HG03378 (cell line): ENCODE measurements at regions not wholly inside any gene's neighbourhood (a gene's known extent, or its start where the extent isn't known, plus 50 kb on each side); places are given as distances from the start of the nearest gene placed in this dataset.

ENCODE experiments used
- ATAC-seq: cut with Tn5 transposase; IDR thresholded peaks from one replicate; pipeline ENCODE4 v1.9.1; 2021; ENCODE audit warnings: mild to moderate bottlenecking, moderate library complexity; ENCODE audit not compliant: unreplicated experiment

DNA sequence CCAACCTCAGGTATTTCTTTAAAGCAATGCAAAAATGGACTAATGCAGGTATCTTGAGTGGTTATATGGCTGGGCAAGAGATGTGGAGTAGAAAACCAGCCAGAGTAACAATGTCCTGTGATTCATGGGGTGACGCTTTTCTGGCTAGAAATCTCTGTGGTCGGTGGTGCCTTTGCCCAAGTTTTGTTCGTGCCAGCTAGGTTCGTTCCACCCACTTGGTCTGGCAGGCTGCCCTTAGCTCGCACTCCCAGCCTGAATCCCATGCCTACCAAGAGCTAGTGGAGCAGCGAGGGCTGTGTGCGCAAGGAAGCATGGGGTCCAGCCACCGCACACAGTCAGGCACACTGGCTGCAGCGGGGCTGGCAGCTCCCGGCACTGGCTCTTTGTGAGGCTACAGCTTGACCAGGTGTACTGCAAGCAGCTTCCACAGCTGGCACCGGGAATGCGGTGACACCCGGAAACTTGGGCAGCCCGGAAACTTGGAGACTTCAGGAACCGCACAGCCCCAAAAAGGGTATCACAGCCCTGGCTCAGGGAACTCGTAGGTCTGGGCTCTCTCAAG is 349.6 kb upstream of the PCDH20 start:
- no peak for ATAC-seq

DNA sequence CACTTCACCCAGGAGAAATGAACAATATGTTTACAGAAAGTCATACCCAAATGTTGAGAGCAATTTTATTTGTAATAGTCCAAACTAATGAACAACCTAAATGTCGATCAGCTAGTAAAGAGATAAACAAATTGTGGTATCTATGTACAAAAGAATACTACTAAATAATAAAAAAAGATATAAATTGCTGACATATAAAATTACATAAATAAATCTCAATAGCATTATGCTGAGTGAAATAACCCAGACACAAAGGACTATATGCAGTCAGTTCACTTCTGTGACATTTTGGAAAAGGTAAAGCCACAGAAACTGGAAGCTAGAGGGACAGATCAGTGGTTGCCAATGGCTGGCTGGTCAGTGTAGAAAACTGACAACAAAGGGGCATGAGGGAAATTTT is 346.0 kb upstream of the PCDH20 start:
- no peak for ATAC-seq

GRCh38 chr13:61760102-61760501 is 344.5 kb upstream of the PCDH20 start:
- ATAC-seq: no peak

GRCh38 chr13:61756031-61756430 is 340.4 kb upstream of the PCDH20 start:
- no peak for ATAC-seq

DNA sequence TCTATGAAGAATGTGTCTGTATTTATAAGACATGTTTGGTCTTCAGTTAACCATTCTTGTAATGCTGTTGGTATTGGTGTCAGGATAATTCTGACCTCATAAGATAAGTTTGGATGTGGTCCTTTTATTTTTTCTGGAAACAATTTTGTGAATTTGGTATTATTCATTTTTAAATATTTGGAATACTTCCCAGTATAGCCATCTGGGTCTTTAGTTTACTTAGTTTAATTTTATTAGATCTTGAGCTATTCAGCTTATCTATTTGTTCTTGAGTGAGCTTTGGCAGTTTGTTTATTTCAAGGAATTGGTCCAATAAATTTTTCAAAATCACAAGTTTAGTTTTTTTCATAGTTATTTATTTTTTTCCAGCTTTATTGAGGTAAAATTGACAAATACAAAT is 335.4 kb upstream of the PCDH20 start:
- ATAC-seq: no peak

DNA sequence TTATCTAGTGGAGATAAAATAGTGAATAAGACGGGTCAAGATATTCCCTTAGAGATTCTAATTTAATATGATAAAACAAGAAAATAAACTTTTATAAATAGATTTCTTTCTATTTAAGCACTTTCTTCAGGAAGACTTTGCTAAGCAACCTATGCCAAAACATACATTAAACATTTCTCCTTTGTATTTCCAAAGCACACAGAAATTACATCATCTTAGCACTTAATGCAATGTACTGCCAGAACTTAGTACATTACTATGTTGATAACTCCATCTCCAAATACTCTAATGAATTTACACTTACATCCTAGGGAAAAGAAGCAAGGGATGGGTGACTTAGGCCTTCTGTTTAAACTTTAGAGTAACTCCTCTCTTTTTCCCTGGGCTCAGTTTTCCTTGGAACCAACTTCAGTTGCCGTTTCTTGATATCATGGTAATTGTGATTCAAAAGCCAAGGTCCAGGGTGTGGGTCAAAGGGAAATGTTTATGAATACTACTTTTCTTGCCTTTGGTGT is 322.6 kb upstream of the PCDH20 start:
- ATAC-seq: no peak

GRCh38 chr13:61734683-61735082 is 319.0 kb upstream of the PCDH20 start:
- ATAC-seq: no peak

GRCh38 chr13:61728471-61728870 is 312.8 kb upstream of the PCDH20 start:
- no peak for ATAC-seq

GRCh38 chr13:61727767-61728166 is 312.1 kb upstream of the PCDH20 start:
- ATAC-seq: no peak

DNA sequence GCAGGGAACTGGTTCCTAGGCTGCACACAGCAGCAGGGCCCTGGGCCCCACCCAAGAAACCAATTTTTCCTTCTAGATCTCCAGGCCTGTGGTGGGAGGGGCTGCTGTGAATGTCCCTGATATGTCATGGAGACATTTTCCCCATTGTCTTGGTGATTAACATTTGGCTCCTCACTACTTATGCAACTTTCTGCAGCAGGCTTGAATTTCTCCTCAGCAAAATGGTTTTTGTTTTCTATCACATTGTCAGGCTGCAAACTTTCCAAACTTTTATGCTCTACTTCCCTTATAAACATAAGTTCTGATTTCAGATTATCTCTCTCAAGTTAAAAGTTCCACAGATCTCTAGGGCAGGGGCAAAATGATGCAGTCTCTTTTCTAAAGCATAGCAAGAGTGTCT is 310.2 kb upstream of the PCDH20 start:
- no peak for ATAC-seq

GRCh38 chr13:61722119-61722518 is 306.5 kb upstream of the PCDH20 start:
- no peak for ATAC-seq

GRCh38 chr13:61712621-61713020 is 297.0 kb upstream of the PCDH20 start:
- no peak for ATAC-seq

DNA sequence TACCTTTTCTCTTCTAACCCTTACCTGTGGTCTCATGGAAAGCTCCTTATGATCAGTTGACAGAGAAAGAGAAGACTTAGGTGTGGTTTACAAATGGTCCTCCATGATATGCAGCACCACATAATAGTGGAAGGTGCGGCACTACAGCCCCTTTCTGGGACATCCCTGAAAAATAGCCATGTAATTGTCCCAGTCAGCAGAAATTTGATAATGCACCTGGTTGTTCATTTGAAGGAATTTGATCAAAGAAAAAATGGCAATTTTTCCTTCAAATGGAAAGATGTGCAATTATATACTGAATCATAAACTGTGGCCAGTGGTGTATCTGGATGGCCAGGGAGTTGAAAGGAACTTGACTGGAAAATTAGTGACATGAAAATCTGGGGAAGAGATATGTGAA is 293.6 kb upstream of the PCDH20 start:
- no peak for ATAC-seq

DNA sequence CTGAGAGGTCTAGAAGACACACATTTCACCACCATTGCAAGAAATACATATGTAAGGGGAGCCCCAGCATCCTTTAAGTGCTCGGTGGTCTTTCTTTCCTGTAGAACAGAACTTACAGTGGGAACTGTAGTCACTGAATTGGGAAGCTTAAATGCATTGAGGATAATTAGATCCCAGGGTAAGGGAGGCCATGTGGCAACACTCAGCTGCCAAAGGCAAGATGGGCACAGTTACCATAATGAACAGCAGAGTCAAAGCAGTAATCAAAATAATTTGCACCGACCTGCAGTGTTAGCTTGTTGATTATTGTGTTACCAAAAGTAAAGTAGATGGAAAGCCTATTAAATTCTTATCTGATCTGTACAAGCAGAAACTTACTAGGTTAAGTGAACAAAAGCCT is 291.2 kb upstream of the PCDH20 start:
- no peak for ATAC-seq

DNA sequence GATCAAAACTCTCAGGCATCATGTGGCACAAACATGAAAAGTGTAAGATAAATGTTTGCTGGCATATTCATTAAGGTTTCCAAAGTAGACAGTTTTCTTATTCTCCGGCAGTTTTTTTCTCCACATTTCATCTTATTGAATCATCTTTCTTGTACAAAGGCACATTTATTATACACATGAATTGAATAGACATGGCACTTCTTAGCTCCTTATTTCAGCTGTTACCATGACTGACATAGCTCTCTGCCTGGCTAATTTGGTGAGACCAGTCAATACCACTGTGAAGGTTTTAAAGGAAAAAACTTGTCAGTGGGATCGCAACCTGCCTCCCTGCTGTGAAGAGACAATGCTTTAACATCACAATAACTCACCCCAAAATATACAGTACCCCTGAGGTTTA is 285.0 kb upstream of the PCDH20 start:
- ATAC-seq: no peak

DNA sequence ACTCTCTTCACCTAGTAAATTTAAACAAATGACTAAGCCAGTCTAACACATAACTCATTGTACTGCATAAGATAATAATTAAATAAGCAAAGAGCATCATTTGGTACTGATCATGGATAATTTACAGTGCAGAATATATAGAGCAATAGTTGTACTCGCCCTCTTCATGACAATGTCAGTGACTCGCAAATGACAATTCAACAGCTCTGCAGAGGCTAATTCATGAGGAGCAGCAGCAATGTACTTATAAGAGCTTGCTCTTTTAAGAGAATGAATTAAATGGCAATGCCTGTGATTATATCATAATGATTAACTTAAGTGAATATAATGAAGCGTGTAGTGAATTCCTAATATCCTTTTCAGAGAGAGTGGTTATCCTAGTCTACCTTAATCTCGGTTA is 284.5 kb upstream of the PCDH20 start:
- ATAC-seq: no peak

GRCh38 chr13:61696676-61697075 is 281.0 kb upstream of the PCDH20 start:
- no peak for ATAC-seq

DNA sequence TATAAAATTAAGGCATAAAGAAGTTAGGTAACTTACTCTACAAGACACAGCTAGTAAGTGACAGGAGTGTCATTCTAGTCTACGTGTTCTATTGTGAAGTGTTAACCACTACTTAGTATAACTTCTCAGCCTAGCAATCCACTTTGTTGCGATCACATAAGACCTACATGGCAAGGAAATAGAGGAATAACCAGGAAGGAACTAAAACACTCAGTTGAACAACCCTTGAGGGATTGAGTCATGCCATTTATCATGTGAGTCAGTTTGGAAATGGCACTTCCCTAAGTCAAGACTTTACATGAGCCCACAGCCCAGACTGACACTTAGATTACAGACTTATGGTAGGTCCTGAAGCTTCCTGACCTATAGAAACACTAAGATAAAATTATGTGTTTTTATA is 279.5 kb upstream of the PCDH20 start:
- ATAC-seq: no peak

DNA sequence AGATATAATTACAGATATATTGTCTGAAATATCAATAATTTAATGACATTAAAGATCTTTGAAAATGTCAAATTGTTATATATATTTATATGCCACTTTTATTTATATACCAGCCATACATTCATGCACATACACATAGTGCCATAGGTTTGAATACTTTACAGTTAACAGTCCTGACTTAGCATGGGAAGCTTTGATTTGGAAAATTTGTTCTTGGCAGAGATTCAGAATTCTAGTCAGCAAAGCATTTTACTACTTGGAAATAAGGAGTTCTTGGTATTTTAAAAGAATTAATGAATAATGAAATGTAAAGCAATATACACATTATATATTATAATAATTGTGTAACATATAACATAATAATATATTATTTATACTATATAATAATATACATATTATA is 277.0 kb upstream of the PCDH20 start:
- ATAC-seq: no peak

DNA sequence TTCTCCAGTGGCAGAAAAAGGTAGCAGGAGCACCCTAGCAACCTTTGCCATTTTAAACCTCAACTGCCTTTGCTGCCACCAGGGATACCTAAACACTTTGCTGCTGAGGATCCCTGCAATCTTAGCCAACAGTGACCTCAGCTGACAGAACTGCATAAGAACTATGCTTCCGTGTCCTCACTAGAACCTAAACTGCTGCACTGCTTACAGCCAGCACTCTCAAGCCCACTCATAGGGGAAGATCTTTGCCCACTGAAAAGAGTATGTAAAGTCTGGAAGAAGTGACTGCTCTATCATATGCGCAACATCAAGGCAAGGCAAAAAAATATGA is 270.0 kb upstream of the PCDH20 start:
- no peak for ATAC-seq

GRCh38 chr13:61684976-61685681 is 269.5 kb upstream of the PCDH20 start:
- no peak for ATAC-seq

DNA sequence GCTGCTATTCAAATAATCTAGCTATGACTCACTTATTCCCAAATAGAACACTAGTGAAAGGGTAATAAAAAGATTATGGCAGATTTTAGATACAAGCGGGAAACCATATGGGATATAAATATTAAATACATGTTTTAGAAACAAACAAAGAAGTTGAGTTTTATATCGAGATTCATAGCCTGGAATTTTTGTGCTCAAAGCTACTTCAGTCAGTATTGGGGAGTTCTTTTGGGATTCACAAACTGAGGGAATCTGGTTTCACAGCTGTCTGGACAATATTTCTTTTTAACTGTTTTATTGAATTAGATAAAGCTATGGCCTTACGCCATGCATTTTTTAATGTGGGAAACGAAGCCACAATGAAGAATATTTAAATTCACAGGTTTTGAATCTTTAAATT is 257.1 kb upstream of the PCDH20 start:
- no peak for ATAC-seq
